KOPT-K1 (cell line): ENCODE measurements at regions not wholly inside any gene's neighbourhood (a gene's known extent, or its start where the extent isn't known, plus 50 kb on each side); places are given as distances from the start of the nearest gene placed in this dataset.
"Not testable (repeated sequence)": the region's sequence is repeated elsewhere in the genome, so short reads cannot be mapped to it uniquely, and the experiment has no call there.

Experiments
- H3K27ac ChIP-seq: fragments of 200-600 bp; sonication (generic); 2 replicates; pipeline ENCODE4 v1.5.1; 2016; ENCODE audit warnings: antibody characterized with exemption, mild to moderate bottlenecking, low read depth, low read length; ENCODE audit not compliant: poor library complexity, severe bottlenecking
- H3K36me3 ChIP-seq: fragments of 200-600 bp; sonication (generic); 2 replicates; pipeline ENCODE4 v1.5.1; 2017; ENCODE audit warnings: antibody characterized with exemption, mild to moderate bottlenecking, low read length, moderate library complexity; ENCODE audit not compliant: insufficient read depth
- H3K9me3 ChIP-seq: fragments of 200-600 bp; sonication (generic); 2 replicates; pipeline ENCODE4 v1.5.1; 2017; ENCODE audit warnings: antibody characterized with exemption, low read length, mild to moderate bottlenecking; ENCODE audit not compliant: insufficient read depth, poor library complexity, severe bottlenecking

DNA sequence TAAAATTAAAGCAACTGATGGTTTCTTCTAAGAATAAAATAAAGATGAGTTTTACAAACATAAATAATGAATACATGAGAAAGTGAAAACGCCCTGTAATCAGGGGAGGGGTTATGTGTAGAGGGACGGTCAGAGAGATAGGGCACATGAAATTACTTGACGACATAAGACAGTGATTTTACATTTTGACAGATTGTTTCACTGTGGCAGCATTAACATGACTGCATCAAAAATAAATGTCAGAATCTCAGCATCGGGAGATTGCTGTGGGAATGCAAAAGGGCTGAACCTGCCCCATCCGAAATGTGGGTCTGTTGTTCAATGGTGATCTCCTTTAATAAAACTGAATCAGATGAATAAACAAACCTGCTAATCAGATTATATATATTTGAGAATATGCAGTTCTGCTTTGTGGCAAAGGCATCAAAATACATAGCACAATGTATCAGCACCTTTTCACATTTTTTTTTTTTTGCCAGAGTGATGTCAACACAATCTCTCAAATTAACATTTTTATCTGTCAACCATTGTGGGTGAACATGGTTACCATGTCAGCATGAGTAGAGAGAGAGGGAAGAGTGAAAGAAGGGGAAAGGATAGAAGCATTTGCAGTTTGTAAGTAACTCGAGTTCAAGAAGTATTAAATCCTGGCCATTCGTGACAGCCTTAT lies 177.1 kb upstream of the MAN1A1 start:
- Histone ChIP-seq H3K27ac (no peak overlapping the region), H3K36me3 (no peaks in the 10 kb centered on the region), H3K9me3 (no peaks in the 10 kb centered on the region)

DNA sequence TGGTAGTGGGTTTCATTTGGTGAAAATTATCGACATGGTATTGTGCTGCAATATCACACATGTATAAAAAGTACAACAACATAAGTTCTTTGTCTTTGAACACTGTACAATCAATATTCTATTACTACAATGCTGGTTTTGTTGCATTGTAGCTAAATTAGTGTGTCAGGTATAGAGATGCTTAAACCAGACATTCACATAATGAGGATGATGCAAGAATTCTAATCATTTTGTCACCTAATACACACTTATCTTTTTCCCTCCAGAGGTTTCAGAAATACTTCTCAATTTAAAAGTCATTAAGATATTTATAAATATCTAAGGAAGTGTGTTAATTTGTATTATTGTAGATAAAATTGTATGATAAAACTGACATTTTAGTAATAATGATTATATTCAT lies 174.8 kb upstream of the MAN1A1 start:
- H3K27ac ChIP-seq: no peak overlapping the region
- H3K36me3 ChIP-seq: no peaks in the 10 kb centered on the region
- H3K9me3 ChIP-seq: no peaks in the 10 kb centered on the region

DNA sequence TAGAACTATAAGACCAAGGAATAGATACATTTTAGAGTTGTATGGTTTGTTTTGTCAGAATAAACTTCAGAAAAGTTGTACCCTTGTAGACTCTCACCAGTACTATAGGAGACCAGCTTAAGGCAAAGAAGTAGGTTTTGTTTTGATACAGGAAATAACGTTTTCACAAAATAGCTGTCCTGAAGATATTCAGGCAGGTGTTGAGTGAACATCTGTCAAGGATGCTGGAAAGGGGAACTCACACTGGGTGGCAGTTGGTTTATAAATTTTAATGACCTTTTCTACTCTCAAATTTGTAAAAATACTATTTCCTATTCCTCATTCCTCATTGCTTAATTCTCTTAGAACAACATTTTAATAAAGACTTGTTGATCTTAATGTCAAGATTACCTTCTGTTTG lies 174.0 kb upstream of the MAN1A1 start:
- Histone ChIP-seq H3K36me3 (no peaks in the 10 kb centered on the region), H3K9me3 (no peaks in the 10 kb centered on the region), H3K27ac (no peak overlapping the region)

DNA sequence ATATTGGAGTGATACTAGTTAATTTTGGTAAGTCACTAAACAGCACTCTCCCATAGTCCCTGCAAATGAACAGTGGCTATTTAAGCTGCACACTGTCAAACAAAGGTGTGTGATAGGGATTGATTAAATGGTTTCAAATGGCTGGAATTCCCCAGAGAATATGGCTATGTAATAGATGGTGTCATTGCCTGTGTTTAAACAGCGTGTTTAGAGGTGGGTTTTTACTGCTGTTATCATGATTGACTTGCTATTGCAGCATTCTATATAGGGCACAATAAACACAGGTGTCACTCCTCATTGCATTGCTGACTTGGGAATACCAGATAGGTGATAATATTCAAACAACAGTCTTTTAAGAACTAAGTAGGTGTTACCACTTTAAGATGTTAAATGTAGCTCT lies 171.7 kb upstream of the MAN1A1 start:
- Histone ChIP-seq H3K36me3 (no peaks in the 10 kb centered on the region), H3K27ac (no peak overlapping the region), H3K9me3 (no peaks in the 10 kb centered on the region)

DNA sequence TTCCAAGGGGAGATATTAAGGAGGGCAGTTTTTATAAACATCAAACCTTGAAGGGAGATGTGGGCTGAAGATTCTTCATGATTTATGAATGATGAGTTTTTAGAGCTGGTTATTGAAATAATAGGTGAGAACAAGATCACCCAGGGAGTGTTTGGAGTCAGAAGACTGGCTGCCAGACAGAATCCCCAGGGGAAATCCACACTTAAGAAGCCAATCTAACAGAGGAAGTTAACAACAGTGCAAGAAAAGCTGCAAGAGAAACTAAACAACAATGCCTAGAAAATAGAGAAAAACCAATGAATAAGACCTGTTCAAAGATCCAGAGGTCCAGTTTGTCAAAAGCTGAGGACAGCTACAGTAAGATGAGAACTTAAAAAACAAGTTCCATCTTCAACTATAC lies 167.9 kb upstream of the MAN1A1 start:
- Histone ChIP-seq H3K36me3 (no peaks in the 10 kb centered on the region), H3K27ac (no peak overlapping the region), H3K9me3 (no peaks in the 10 kb centered on the region)

DNA sequence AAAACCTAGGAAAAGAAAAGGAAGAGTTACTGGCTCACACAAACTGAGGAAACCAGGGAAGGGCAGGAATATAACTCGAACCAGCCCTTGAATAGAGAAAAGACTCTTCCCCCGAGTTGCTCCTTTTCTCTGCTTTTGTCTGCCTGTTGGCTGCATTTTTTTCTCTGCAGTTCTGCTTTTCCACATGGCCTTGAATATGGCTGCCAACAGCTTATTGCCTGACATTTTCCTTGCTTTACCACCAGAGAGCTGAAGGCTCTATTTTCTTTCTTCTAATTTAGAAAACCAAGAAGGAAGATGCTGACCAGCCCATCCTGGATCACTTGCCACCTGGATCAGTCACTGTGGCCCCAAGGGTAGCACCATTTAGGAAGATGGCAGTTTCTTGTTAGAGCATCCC lies 164.8 kb upstream of the MAN1A1 start:
- H3K9me3 ChIP-seq: no peaks in the 10 kb centered on the region
- no peak overlapping the region for H3K27ac ChIP-seq
- no peaks in the 10 kb centered on the region for H3K36me3 ChIP-seq

DNA sequence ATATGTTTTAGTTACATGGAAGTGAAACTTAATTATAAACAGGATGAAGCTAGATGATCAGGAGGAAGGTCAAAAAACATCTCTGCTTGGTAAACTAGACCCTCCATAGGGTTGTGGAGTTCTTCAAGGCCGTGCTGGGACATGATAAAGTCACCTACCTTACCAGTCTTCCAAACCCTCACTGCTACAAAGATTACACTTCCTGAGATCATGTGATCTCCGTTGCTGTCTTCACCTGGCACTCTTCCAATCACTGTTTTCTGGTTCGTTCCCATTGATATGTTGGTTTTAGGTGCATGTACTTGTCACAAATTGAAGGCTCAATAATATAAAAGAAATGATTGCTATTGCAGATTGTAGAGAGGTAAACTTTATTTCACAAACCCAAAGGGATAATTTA lies 161.5 kb upstream of the MAN1A1 start:
- Histone ChIP-seq H3K27ac (no peak overlapping the region), H3K36me3 (no peaks in the 10 kb centered on the region), H3K9me3 (no peaks in the 10 kb centered on the region)

DNA sequence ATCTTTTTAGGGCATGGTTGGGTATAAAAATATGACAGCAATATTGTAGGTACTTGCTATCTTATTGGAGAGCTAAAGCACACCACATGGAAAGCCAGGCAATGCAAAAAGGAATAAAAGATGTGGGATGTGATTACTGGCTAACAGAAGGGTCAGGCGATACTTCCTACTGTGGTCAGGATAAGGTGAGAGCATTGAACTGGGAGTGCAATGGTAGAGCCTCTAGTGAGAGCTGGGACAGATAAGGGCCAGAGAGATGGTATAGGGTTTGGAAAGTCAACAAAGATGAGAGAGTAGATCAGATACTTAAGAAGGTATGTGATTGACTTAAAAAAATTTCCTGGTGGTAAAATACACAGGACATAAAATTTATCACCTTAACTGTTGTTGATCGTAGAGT lies 160.7 kb upstream of the MAN1A1 start:
- no peaks in the 10 kb centered on the region for H3K9me3 ChIP-seq
- H3K36me3 ChIP-seq: no peaks in the 10 kb centered on the region
- H3K27ac ChIP-seq: no peak overlapping the region

DNA sequence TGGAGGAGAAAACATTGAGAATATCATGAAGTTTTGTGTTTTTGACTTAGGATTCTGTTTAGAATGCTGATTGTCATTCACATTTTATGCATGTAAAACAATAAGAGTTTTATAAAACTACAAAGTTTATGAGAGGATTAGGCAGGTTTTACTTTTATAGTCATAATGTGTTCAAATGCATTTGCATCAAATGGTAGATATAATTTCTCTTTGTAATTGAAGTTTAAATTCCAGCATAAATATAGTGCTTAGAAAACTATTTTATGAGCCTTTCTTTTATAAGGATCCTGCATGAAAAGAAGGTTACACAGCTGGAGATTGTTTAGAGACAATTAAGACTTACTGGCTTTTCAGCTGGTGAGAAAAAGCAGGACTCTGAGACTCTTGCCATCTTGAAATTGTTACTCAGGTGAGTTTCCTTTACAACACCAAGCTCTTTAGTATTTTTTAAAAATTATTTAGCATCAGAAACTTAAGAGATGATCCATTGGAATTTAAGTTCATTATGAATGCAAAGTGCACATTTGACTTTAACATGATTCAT lies 157.1 kb upstream of the MAN1A1 start:
- no peaks in the 10 kb centered on the region for H3K36me3 ChIP-seq
- no peaks in the 10 kb centered on the region for H3K9me3 ChIP-seq
- no peak overlapping the region for H3K27ac ChIP-seq

DNA sequence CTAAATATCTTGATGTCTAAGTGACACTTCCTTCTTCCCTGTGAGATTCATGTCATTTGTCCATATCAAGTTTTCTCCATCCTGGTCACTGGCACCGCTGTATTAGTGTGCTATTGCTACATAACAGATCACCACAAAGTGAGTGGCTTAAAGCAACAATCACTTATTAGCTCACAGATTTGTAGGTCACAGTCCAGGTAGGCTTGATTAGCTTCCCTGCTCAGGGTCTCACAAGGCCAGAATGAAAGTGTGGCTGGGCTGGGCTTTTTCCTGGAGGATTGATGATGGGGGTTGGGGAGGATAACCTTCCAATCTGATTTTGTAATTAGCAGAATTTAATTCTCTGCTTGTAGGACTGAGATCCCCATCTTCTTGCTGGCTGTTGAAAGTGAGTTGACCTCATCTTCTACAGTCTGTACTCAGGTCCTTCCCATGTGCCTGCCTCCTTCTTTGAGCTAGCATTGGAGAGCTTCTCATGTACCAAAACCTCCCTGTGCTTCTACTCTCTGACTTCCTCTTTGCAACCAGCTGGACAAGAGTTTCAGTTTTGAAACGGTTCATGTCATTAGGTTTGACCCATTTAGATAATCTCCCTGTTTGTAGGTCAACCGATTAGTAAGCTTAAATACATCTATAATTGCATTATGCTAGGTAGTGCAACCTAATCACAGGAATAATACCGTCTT lies 152.4 kb upstream of the MAN1A1 start:
- Histone ChIP-seq H3K36me3 (no peaks in the 10 kb centered on the region), H3K27ac (no peak overlapping the region)

DNA sequence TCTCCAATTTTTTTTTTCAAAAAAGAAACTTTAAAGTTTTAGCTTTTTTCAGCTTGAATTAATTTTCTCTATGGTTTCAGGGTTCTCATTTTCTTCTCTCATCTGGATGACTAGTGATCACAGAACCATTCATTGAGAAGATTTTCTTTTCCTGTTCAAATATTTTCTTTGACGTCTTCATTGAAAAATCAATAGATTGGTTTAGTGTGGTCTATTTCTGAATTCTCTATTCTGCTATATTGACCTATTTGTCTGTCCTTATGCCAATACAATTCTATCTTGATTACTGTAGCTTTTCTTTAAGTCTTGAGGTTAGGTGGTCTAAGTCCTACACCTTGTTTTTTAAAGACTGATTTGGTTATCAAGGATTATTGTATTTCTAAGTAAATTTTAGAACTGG lies 150.2 kb upstream of the MAN1A1 start:
- no peaks in the 10 kb centered on the region for H3K9me3 ChIP-seq
- no peaks in the 10 kb centered on the region for H3K36me3 ChIP-seq
- no peak overlapping the region for H3K27ac ChIP-seq

More for the DNA sequence above, 152.4 kb upstream of the MAN1A1 start:
- H3K9me3 ChIP-seq: no peaks in the 10 kb centered on the region

DNA sequence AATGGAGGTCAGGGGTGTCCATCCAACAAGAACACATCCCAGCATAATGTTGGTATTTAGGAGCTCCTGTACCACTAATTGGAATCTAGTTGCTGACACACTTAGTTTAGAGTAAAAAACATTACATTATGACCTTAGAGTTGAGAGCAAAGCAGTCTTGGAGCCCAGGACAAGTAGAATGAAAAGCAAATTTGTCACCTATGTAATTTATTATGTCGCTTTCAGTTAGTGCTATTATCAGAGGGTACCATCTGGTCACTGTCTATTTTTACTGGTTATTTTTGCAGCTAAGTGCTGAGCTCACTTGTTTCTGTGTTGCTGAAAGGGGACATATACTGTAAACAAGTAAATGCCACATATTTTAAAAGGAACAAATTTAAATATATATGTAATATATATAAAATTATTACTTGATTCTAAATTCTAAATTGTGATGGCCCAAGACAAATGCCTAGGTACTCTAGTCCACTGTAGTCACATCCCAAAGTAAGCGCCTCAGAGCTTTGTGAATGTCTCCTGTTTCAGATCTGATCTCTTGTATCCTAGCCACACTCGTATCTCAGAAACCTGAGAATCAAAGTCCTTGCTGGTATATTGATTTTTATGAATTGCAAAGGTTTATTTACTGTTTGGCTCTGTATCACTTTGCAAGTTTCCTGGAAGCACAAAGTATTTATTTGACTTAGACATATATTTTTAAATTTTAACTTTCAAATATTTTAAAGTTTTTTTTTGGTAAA lies 148.6 kb upstream of the MAN1A1 start:
- no peaks in the 10 kb centered on the region for H3K9me3 ChIP-seq
- no peak overlapping the region for H3K27ac ChIP-seq
- H3K36me3 ChIP-seq: no peaks in the 10 kb centered on the region

DNA sequence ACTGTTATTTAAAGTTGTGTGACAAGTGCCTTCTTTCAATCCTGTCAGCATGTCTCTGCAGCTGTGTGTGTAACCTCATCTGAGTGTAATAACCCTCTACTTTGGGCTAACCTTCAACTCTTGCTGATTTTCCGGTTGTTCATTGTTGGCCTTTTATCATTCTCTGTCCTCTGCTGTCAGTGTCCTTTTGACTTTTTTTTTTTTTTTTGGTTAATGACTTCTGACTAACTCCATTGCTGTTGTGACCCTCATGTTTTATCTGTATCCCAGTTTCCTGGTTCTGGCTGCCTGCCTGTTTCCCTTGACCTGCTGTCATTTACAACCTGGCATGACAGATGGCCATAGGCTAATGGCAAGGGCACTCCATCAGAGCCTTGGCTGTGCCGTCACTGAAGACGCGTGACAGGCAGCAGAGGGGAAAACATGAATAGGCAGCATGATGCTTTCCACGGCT lies 145.7 kb upstream of the MAN1A1 start:
- Histone ChIP-seq H3K9me3 (no peaks in the 10 kb centered on the region), H3K27ac (no peak overlapping the region), H3K36me3 (no peaks in the 10 kb centered on the region)

DNA sequence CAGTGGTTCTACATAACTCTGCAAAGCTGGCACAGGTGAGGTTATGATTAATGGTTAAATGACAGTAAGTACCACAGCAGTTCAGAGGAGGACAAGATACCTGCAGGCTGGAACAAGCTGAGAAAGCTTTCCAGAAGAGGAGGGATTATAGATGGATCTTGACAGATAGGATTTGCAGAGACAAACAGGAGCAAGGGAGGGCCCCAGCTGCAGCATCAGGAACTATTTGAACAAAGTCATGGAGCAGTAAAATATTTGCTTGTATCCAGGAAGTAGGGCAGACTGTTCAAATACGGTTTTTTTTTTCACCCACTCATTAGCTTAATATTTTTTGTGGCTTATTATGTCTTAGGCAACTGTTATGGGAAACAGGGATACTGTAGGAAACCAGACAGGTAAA lies 144.4 kb upstream of the MAN1A1 start:
- Histone ChIP-seq H3K36me3 (no peaks in the 10 kb centered on the region), H3K27ac (no peak overlapping the region), H3K9me3 (no peaks in the 10 kb centered on the region)

DNA sequence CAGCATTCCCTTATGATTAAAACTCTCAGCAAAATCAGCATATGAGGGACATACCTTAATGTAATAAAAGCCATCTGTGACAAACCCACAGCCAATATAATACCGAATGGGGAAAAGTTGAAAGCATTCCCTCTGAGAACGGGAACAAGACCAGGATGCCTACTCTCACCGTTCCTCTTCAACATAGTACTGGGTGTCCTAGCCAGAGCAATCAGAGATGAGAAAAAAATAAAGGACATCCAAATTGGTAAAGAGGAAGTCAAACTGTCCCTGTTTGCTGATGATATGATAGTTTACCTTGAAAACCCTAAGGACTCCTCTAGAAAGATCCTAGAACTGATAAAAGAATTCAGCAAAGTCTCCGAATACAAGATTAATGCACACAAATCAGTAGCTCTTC lies 141.6 kb upstream of the MAN1A1 start:
- H3K9me3 ChIP-seq, H3K36me3 ChIP-seq, H3K27ac ChIP-seq: not testable (repeated sequence)
